ENCODE measurements at regions not wholly inside any gene's neighbourhood (a gene's known extent, or its start where the extent isn't known, plus 50 kb on each side); places are given as distances from the start of the nearest gene placed in this dataset.
A peak's percentile ranks its signal among the peaks of the same experiment; 100 is the strongest.

DNA sequence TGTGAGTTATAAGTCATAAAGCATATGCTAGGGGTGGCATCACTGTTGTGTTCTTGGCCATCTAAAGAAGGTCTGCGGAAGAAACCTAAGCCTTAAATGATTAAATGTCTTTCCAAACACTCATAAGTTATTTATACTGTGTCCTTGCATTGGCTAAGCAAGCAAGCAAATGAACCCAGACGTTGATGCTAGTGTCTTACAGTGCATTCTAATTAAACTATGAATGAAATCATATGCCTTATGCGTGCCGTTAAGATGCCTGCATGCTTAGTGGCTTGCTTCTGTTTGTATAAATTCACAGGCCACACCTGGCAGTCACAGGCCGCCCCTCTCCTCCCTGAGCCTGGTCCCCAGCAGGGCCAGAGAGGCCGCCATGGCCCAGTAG, 49.9 kb downstream of the RIN2 start:
- no peak for DNase-seq (ENCODE audit: low spot score)
- no peak for ATAC-seq

DNA sequence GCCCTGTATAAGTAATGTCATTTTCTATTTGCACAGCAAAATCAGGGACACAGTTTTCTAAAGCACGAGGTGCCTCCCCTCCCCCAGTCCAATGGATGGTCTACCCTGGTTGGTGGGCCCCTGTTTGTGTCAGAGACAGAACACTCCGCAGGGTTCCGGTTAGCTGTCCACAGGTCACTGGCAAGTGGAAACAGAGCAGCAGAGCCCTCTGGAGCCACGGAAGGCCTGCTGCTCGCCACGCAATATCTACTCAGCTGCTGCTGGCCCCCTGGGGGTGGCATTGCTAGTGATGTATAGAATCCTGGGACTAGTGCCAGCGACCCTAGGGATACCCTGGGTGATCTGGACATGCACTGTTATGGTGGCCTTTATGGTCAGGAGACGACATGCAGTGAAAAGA, 50.4 kb downstream of the RIN2 start:
- no peak for DNase-seq (ENCODE audit: low spot score)
- ATAC-seq = no peak

DNA sequence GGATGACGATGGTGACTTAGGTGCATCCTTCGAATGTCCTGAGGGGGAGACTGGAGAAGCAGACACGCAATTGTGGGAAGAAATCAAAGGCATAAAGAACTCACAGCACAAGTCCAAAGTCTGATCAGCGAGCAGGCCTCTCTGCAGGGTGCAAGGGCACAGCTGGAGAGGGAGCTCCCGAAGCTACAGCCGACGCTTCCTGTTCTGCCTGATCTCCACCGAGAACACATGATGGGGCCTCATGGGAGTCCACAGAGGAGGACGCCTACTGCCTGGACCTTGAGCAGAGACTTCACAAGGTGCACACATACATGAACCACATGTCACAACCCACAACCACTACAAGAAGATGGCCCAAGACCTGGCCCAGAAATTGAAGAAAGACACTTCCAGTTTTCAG, 51.4 kb downstream of the RIN2 start:
- ATAC-seq (no peak), DNase-seq (ENCODE audit: low spot score) (no peak)

DNA sequence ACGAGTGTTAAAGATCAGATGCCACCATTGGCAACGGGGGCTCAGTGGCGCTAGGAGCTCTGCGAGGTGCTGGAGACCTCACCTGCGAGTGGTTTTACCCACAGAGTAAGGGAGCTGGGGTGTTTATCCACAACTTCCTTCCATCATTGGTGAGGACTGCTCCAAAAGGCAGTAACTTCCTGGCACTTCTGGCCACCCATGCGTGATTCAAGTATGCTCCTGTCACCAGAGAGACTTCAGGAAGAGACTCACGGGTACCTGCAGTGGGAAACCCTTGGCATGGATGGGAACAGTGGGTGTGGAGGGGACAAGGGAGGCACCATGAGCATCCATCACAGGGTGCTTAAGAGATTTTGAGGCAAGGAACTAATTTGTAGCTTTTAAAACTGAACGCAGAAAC, 53.2 kb downstream of the RIN2 start:
- DNase-seq (ENCODE audit: low spot score) = no peak
- no peak for ATAC-seq

DNA sequence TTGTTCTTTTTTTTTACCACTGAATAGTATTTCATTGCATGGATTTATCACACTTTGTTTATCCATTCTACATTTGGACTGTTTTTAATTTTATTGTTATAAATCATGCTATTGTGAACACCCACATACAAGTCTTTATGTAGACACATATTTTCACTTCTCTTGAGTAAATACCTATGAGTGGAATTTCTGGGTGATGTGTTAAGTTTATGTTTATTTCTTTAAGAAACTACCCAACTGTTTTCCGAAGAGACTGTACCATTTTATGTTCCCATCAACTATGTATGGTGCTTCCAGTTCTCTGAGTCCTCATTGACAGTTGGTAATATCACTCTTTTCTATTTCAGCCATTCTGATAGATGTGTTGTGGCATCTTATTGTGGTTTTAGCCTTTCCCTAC, 54.0 kb downstream of the RIN2 start:
- DNase-seq (ENCODE audit: low spot score) (no peak), ATAC-seq (no peak)

DNA sequence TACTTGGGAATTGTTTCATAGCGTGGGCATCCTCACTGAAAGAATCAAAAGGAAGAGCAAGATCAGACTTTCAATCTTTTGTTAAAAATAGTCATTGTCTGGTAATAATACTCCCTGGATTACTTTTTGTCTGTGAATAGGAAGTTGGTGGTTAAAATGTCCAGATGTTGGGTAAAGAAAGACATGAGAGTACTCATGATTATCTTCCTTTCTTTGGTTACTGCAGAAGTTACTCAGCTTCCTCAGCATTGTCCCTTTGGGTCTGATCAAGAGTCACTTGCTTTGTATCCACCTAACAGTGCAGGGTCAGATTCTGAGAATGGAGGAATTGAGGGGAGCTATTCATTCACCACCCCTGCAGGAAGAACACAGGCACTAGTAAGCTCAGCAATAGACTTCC, 54.6 kb downstream of the RIN2 start:
- DNase-seq (ENCODE audit: low spot score) (no peak), ATAC-seq (no peak)

DNA sequence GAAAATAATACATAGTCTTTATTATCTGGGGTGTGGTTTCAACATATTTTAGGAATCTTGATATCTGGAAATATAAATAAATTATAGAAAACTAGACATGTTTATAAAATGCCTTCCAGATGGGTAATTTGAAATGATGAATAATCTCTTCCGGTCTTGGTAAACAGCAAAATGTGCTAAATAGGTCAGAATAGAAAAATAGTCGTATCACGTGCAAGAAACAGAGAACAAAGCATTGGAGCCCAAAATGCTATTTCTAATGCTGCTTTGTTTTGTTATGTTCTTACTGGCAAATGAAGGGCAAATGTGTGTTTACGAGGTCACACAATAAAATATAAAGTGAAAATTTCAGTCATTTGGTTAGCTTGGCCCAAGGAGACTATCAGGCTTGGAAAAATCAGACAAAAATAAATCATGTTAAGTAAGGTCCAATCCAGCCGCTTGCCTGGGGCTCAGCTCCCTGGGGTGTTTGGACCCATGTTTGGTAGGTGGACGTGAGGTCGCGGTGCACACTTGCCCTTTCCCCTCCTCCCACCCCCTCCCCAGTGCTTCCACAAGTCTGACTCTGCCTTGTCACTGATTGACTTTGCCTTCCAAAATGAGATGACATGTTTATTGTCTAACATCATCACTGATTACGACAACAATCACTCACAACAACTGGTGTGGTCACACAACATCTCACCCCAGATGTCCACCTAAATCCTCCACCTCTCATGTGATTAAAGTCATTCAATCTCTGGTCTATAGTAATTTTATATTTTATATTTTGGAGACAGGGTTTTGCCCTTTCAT, 56.0 kb downstream of the RIN2 start:
- no peak for ATAC-seq
- DNase-seq (ENCODE audit: low spot score) = no peak

DNA sequence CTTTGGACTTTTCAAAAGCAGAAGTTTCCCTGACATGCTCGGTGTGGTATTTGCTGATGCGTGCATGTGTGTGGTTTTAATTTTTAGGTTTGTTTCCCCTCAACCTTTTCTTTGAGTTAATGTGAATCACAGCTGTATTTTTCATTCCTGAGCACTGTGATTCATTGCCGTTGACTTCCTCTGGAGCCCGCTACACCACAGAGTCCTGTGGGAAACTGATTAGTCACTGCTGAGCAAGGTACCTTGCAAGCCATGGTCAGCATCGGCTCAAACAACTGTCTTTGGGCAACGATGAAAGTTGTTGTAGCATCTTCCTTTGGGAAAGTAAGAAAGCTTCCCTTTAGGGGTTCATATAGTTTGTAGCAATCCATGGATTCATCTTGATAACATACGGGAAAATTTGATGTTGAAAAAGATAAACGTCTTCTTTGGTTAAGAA, 57.5 kb downstream of the RIN2 start:
- peak; percentile 45 for ATAC-seq

DNA sequence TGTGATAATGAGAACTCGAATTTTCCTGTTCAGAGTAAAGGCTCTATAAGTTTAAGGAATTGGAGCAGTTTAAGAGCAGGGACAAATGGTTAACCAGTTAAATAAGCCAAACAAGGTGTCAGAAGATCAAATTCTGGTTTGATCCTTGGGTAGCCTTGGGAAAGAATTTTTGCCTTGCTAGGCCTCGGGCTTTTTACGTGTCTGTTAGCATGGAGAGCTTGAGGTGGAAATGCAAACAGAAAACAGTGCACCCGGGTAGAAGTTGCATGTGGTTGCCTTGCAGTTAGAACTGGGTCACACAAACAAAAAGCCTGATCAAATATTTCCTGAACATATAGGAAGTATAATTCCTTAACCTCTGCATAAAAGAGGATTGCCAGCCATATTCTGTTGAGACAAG, 58.3 kb downstream of the RIN2 start:
- ATAC-seq (no peak), DNase-seq (ENCODE audit: low spot score) (no peak)

More for the DNA sequence above, 57.5 kb downstream of the RIN2 start:
- no peak for DNase-seq (ENCODE audit: low spot score)

DNA sequence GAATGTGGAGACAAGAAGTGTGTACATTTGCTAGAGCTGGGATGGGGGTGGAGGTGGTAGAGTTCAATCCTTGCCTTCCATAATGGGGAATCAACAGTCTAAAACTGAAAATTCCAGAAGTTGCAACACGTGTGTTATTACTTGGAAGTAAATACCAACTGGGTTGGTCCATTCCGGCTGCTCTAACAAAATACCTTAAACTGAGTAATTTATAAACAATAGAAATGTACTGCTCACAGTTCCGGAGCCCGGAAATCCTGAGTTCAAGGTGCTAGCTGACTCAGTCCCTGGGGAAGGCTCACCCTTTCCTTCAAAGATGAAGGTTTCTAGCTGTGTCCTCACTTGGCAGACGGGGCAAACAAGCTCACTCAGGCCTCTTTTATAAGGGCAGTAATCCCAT, 59.0 kb downstream of the RIN2 start:
- DNase-seq (ENCODE audit: low spot score) = no peak
- no peak for ATAC-seq

DNA sequence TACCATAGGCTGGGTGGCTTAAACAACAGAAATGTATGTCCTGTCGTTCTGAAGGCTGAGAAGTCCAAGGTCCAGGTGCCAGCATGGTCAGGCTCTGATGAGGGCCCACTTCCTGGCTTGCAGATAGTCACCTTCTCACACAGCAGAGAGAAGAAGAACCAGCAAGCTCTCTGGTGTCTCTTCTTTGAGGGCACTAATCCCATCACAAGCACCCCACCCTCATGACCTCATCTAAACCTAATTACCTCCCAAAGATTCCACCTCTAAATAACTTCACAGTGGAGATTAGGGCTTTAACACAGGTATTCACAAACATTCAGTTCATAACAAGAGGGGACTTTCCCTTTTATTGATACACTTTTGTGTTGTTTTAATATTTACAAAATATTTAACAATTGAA, 61.1 kb downstream of the RIN2 start:
- no peak for DNase-seq (ENCODE audit: low spot score)
- no peak for ATAC-seq

DNA sequence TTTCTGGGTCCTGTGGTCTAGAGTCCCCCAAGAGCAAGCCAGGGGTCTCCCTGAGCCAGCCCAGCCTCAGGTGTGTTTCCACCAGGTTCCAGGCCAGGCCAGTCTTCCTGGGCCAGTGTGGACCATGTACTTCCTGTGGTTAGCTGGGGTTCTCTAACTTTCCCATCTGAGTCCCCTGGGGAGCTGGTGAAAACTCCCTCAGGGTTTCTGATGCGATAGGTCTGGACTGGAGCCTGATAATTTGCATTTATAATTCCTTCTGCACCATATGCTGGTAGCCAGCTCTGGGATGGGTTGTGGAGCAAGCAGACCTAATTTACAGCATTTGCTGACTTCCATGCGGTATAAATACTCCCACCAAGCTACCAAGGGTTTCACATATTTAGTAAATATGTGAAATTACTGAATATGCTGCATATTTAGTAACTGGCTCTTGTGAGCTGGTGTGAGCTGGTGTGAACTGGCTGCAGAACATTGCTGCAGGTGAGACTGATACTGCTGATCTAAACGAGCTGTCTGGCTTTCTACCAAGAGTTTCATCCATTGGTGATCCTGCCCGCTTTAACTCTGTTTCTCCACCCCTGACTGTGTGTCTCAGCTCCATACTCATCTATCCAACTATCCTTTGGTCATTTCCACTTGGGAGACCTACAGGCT, 62.6 kb downstream of the RIN2 start:
- DNase-seq (ENCODE audit: low spot score) (no peak), ATAC-seq (no peak)

DNA sequence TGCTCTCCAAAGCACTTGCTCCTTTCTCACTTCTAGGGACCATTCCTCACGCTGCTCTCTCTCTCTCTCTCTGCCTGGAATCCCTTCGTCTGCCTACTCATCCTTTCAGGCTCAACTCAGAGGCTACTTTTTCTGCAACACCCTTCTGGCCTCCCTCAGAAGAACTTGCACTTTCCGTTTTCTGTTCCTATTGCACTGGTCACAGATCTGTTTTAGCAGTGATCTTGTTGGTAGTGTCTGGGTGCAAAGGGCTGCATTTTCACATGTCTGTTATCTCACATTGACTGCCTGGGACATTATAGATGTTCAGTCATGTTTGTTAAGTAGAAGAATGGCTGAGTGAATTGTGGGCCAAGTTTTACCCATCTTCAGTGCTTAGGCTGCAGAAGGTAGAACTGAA, 63.5 kb downstream of the RIN2 start:
- ATAC-seq (no peak), DNase-seq (ENCODE audit: low spot score) (no peak)

DNA sequence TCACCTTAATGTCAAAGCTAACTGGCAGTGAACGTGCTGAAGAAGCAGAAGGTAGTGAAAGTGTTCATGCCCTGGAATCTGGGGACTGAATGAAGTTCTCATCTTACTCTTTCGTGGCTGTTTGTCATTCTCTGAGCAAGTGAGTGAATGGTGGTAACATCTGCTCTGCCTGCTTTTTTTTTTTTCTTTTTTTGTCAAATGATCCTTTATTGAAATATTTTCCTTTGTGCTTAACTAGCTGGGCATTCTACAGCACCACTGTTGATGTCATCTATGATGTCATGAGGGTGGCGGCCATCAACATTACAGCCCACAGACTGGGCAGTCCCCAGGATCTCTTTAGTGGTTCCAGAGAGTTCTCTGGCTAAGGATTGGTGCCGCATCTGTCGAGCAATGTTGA, 65.2 kb downstream of the RIN2 start:
- DNase-seq (ENCODE audit: low spot score) (no peak), ATAC-seq (no peak)

DNA sequence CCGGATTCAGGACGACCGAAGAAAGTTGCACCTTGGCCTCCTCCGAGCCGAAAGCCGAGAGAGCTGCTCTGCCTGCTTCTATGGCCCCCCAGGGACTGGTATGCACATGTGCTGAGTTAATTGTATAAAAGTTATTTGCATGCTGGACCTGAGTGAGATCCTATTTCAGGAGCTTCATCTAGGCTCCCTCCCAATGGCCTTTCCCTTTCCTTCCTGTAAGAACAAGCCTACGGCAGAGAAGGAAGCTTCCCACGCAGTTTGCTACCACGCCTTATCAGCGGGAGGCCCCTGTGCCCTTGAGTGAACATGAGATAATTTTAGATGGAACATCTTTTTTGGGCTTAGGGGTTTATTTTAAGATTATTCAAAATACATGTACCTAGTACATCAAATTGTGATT, 65.9 kb downstream of the RIN2 start:
- DNase-seq (ENCODE audit: low spot score) = no peak
- peak; percentile 33 for ATAC-seq

DNA sequence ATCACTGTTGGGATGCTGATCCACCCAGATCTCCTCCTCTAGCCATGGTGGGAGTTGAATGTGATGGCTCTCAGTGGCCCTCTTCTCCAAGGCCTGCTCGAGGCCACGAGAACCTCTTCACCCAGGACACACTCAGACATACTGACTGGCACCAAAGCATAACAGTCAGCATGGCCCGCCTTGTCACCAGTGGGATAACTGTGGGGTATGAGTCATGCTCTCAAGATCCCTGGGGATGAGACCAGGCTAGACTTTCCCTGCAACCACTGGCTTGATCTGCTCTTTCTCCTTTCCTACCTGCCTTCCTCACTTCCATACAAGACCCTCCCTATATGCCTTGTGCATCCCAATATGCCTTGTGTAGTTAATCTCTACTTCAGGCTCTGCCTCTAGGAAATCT, 66.8 kb downstream of the RIN2 start:
- no peak for DNase-seq (ENCODE audit: low spot score)
- ATAC-seq = no peak

DNA sequence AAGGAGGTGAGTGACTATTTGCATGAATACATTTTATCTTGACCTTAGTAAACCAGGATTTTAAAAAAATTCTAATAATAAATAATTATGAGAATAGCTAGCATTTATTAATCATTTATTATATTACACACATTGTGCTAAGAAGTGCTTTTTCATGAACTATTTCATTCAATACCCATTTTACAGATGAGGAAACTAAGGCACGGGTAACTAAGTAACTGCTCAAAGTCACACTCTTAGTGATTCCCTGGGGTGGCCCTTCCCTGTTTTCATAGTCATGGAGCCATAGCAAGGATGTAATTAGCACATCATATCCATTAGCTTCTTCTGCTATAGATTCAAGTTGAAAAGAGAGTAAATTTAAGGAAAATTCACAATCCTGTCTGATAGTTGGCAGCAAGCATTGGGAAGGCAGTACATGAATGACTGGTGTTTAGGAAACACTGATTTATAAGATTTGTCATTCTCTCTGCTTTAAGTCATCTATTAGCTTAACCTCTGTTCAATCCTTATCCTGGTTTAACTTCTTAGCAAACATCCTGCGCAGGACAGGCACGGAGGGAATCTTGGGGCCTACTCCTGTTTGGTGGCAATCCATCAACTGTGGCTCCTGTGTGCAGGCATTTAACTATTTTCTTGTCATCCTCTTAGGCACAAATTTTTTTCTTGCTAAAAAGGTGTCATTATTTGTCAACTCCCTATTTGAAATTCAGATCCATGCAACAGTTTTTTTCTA, 68.3 kb downstream of the RIN2 start:
- DNase-seq (ENCODE audit: low spot score) (no peak), ATAC-seq (no peak)

DNA sequence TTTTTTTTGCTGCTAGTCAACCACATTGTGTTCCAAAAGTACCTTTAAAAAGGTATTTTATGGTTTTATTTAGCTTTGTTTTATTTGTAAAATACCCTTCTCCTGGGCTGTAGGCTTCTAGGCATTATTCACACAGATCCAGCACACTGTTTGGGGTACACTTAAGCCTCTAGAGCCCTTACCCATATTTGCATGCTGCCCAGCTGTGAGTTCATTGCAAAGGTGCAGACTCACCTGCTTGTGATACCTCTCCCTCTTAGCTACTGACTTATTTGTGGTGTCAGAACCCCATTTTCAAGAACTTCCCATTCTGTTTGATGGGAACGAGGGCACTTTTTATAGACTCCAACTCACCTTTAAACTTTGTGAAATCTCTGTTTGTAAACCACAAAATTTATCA, 69.8 kb downstream of the RIN2 start:
- DNase-seq (ENCODE audit: low spot score) = no peak
- ATAC-seq = no peak

DNA sequence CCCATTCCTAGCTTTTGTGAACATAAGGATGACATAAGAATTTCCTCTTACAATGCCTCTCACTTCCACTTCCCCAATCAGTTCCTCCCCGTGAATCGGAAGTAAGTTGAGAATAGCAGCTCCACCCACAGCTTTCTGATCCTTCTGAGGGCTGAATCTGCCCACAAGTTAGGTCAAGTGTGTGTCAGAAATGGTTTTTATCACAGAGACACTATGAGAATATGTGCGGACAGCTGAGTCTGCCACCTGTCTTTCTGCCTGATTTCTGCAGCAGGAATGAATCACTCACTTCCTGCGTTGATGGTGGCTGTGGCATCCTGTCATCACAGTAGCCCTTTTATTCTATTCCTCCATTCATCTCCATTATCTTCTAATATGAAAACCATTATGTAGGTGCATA, 70.2 kb downstream of the RIN2 start:
- peak; percentile 24 for ATAC-seq

DNA sequence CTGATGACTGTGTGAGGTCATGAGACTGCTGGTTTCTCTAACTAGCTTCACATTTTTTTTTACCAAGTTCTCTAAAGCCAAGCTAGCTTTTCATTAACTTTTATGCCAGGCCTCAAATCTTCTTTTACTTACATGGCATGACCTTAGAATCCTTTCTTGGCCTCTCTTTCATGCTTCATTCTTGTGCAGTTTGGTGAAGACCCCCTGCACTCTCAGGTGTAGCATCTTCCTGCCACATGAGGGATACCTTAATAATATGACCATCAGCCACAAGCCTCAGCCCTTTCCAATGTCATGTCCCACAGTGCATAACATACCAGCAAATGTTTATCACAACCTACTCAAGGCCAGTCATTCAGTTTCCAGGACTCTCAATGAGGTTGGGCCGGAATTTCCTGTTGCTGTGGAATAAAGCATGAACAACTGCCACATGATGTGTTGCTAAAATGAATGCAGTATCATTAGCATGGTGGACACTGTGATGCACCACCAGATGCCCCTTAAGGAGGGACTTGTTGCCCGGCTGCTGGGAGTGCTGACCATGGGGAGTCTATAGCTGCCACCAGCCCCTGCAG, 72.2 kb downstream of the RIN2 start:
- DNase-seq (ENCODE audit: low spot score) (no peak), ATAC-seq (no peak)

More for the DNA sequence above, 70.2 kb downstream of the RIN2 start:
- no peak for DNase-seq (ENCODE audit: low spot score)

DNA sequence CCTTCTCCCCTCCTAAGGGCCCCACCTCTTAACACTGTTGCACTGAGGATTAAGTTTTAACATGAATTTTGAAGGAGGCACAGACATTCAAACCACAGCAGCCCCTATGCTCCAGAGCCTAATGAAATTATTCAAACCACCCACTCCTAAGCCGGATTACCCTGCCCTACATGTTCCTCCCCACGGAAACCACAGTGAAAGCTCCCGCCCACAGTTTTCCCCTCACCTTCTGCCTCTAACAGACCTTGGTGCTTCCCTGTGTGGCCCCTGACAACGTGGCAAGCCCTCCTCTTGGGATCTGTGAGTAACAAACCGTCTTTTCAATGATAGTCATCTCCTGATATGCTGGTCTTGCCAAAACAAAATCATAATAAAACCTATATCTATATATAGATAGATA, 74.8 kb downstream of the RIN2 start:
- DNase-seq (ENCODE audit: low spot score) = no peak
- ATAC-seq = no peak

DNA sequence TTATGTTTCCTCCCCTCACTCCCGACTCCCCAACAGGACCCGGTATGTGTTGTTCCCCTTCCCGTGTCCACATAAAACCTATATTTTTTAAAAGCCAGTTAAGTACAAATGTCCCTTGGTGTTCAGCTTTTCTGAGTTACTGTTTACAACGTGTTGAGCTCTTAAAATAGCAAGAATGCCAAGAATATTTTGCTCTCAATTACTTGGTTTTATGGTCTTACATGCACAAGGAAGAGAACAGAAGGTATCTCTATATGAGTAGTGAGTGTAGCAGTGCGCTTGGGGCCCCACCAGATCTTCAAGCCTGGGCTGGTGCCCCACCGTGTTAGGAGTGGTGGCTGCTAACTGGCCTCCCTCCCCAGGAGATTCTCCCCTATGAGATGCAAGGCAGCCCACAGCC, 75.3 kb downstream of the RIN2 start:
- DNase-seq (ENCODE audit: low spot score) (no peak), ATAC-seq (no peak)
